Activated CD8-positive, alpha-beta memory T cell treated with anti-CD3 and anti-CD28 coated beads for 36 hours (primary cell): ENCODE measurements at regions not wholly inside any gene's neighbourhood (a gene's known extent, or its start where the extent isn't known, plus 50 kb on each side); places are given as distances from the start of the nearest gene placed in this dataset.

Source experiments
- CTCF ChIA-PET: fragments of 350-600 bp; sonication (Branson Sonifier 250); formaldehyde crosslinking; loops from one replicate; lab custom pipeline; 2021; ENCODE audit warnings: antibody characterized with exemption; lab: Charles Lee
- POLR2A ChIA-PET: fragments of 350-600 bp; sonication (Branson Sonifier 250); formaldehyde crosslinking; loops from one replicate; lab custom pipeline; 2021; ENCODE audit warnings: antibody characterized with exemption; lab: Charles Lee

GRCh38 chr12:58341791-58342190, 400.4 kb downstream of the ATP23 start:
- ChIA-PET POLR2A (no interaction called here), CTCF (no interaction called here)

GRCh38 chr12:58342736-58343135, 401.4 kb downstream of the ATP23 start:
- POLR2A ChIA-PET = no interaction called here
- CTCF ChIA-PET = no interaction called here

GRCh38 chr12:58346032-58346632, 404.8 kb downstream of the ATP23 start:
- CTCF ChIA-PET = no interaction called here
- POLR2A ChIA-PET = no interaction called here

- ChIA-PET CTCF (no interaction called here), POLR2A (no interaction called here)
These were observed 405.8 kb downstream of the ATP23 start for GRCh38 chr12:58347188-58347587.

DNA sequence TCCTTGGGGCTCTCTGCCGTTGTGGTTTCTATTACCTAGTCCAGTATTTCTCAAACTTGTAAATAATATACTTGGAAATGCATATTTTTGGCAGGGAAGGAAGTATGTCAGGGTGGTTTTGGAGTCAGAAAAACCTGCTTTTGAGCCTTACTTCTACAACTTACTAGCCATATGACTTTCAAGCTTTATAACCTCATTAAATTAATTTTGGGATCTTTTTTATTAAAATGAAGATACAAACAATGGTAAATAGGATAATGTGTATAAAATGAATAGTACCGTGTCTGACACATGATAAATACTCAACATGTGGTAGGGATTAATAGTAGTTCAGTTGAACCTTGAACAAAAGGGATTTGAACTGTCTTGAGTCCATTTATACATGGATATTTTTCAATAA, 406.3 kb downstream of the ATP23 start:
- CTCF ChIA-PET = no interaction called here
- POLR2A ChIA-PET = no interaction called here

DNA sequence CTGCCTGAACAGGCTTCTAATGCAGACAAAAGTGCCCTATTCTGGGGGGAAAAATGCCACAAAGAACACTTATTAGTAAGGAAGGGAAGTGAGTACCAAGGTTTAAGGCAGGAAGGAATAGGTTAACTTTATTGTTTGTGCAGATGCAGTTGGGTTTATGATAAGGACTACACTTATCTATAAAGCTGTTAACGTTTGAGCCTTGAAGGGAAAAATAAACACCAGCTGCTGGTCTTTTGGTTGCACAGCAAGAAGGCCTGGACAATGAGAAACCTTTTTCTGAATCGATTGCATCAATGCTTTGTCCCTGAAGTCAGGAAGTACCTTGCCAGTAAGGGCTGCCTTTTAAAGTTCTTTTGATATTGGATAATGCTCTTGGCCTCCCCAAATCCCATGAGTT, 407.8 kb downstream of the ATP23 start:
- ChIA-PET CTCF (no interaction called here), POLR2A (no interaction called here)

DNA sequence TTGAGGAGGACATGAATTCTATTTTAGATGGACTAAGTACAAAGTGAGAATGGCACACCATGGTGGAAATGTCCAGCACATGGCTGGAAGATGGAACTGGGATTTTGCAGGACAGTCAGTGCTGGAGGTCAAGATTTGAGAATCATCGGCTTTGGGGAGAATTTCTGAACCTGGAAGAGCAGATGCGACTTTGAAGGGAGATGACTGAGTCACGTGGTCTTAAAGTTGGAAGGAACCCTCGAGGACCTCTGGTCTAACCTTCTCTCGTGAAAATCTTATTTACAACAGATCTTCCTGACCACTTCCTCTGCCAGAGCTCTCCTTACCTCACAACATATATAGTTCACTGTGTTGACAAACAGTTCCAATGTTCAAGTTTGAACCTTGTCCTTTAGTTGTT, 415.4 kb downstream of the ATP23 start:
- POLR2A ChIA-PET = no interaction called here
- CTCF ChIA-PET = interaction anchor here (1.8 kb wide), 1 partner anchor 13 kb away, joined by 5 read pairs; no protein-coding TSS in a partner anchor

GRCh38 chr12:58357511-58357910, 416.1 kb downstream of the ATP23 start:
- POLR2A ChIA-PET = no interaction called here

DNA sequence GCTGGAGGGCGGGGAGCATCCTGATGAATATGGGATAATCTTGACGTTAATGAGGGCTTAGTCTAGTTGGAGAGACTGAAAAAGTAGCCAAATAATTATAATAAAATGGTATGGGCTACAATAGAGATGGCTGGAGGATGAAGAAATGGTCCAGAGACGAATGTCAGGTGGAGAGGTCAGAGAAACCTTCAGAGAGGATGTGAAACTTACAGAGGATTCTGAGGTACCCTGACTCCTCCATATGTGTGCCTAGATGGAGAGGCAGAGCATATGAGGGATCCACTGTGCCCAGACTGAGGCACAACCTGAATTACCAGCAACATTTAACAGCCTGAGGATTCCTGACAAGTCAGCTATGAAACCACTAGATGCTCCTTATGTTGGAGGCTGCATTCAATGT, 417.0 kb downstream of the ATP23 start:
- ChIA-PET CTCF (interaction anchor here (1.8 kb wide), 1 partner anchor 12 kb away, joined by 5 read pairs; no protein-coding TSS in a partner anchor), POLR2A (no interaction called here)

More at GRCh38 chr12:58357511-58357910, 416.1 kb downstream of the ATP23 start:
- CTCF ChIA-PET = interaction anchor here (1.8 kb wide), 1 partner anchor 12 kb away, joined by 5 read pairs; no protein-coding TSS in a partner anchor

DNA sequence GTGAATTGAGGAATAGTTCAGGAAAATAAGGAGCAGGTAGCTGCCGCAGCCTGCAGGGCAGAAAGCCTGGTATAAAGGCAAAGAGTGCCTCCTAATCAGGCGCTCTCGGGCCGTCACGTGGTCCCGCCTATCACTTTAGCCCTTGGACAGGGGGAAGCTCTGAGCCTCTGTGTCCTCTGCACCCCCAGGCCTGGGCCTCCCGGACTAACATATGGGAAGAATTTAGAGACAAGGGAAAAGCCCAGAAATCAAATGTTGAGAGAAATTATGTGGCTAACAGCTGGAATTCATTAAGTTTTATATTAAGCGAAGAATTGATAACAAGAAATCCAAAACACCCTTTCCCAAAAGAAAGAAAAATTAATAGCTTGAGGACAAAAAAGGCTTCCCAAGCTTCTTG, 417.7 kb downstream of the ATP23 start:
- CTCF ChIA-PET = no interaction called here

GRCh38 chr12:58361056-58361455, 419.7 kb downstream of the ATP23 start:
- POLR2A ChIA-PET = no interaction called here

More for the DNA sequence above, 417.7 kb downstream of the ATP23 start:
- POLR2A ChIA-PET = no interaction called here

DNA sequence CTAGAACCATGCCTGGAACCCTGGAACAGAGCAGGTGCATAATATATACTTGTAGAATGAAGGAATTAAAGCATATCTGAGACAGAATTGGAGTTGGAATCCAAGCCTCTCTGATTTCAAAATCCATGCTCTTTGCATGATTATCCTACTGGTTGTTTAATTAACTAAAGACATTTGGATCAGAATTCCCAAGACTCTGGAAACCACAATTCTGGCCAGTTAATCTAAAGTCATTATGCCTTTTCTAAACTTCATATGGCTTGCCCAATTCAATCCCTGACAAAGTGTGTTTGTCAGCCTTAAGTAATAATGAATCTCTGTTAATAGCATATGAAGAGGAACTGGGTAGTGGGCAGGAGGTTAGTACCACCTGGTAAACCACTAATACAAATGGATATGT, 422.6 kb downstream of the ATP23 start:
- CTCF ChIA-PET = no interaction called here
- POLR2A ChIA-PET = no interaction called here

More at GRCh38 chr12:58361056-58361455, 419.7 kb downstream of the ATP23 start:
- CTCF ChIA-PET = no interaction called here

DNA sequence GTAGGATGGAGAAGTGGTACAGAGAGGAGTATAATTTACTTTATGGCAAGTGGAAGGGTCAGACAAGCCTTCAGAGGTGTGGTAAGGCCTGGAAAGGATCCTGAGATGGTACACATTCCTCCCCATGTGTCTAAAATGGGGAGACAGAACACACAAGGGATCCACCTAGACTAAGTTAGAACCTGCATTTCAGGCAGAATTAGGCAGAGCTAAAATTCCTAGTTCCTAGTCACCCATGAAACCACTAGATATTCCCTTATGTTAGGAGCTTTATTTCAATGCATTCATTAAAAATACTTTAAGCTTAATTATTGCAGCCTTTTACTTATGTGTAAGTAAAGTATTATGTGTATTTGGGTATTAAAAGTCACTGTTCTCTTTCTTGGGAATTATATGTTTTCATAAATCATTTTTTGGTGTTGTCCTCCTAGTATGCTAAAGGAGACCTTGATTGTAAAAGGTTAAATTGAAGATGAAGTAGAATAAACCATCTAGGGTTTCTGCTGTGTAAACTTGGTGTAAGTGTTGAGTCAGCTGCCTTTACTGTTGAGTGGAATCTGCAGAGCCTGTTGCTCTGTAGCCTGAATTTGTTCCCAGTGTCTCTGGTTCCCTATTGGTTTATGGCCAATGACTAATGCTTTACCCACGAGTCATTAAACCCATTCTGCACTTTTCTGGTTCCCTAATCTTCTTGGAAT, 423.2 kb downstream of the ATP23 start:
- CTCF ChIA-PET = no interaction called here
- POLR2A ChIA-PET = no interaction called here

- ChIA-PET POLR2A (no interaction called here), CTCF (no interaction called here)
These were observed 423.7 kb downstream of the ATP23 start for GRCh38 chr12:58365087-58365390.

- POLR2A ChIA-PET = no interaction called here
- CTCF ChIA-PET = no interaction called here
These were observed 425.7 kb downstream of the ATP23 start for GRCh38 chr12:58367041-58367440.

GRCh38 chr12:58368001-58368400, 426.6 kb downstream of the ATP23 start:
- POLR2A ChIA-PET = no interaction called here
- CTCF ChIA-PET = no interaction called here

- CTCF ChIA-PET = interaction anchor here (1.0 kb wide), 1 partner anchor 12 kb away, joined by 5 read pairs; no protein-coding TSS in a partner anchor
- POLR2A ChIA-PET = no interaction called here
These were observed 428.2 kb downstream of the ATP23 start for GRCh38 chr12:58369576-58369975.

- CTCF ChIA-PET = no interaction called here
- POLR2A ChIA-PET = no interaction called here
These were observed 430.9 kb downstream of the ATP23 start for GRCh38 chr12:58372298-58372697.

DNA sequence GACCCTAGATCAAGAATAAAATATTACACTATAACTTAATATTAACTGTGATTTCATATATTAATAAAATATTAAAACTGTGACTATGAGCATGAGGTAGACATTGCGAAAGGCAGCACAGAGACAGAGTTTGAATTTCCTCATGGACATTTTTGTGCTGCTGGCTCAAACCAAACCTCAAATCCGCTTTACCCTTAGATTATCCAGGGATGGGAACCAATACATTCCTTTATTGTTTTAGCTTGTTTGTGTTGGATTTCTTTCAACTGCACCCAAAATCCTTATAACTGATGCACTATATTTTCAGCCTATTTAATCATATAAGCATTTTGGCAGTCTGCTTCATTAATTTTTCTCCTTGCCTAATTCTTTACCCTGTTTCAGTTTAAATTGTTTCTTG, 436.7 kb downstream of the ATP23 start:
- POLR2A ChIA-PET = no interaction called here
- CTCF ChIA-PET = no interaction called here

- ChIA-PET POLR2A (no interaction called here), CTCF (no interaction called here)
These were observed 440.2 kb downstream of the ATP23 start for GRCh38 chr12:58381546-58381945.

GRCh38 chr12:58384196-58384595, 442.8 kb downstream of the ATP23 start:
- CTCF ChIA-PET = no interaction called here
- POLR2A ChIA-PET = no interaction called here
